DOHH2 (cell line): ENCODE measurements at regions not wholly inside any gene's neighbourhood (a gene's known extent, or its start where the extent isn't known, plus 50 kb on each side); places are given as distances from the start of the nearest gene placed in this dataset.

ENCODE experiments used
- H3F3A ChIP-seq: fragments of 200-600 bp; sonication (generic), shearing (Covaris generic); 2 replicates; pipeline ENCODE4 v1.6.0; 2016; ENCODE audit warnings: antibody characterized with exemption, mild to moderate bottlenecking; ENCODE audit not compliant: control insufficient read depth, insufficient read depth
- H3K27ac ChIP-seq: fragments of 200-600 bp; sonication (generic); 2 replicates; pipeline ENCODE4 v1.5.1; 2014; ENCODE audit warnings: low read depth, mild to moderate bottlenecking, low read length, moderate library complexity
- H3K27me3 ChIP-seq: fragments of 200-600 bp; sonication (generic); 2 replicates; pipeline ENCODE4 v1.6.1; 2014; ENCODE audit warnings: mild to moderate bottlenecking, low read length, mixed read lengths; ENCODE audit not compliant: control insufficient read depth
- H3K36me3 ChIP-seq: fragments of 200-600 bp; sonication (generic); 2 replicates; pipeline ENCODE4 v1.6.1; 2014; ENCODE audit warnings: mild to moderate bottlenecking, low read length, moderate library complexity, mixed read lengths; ENCODE audit not compliant: control insufficient read depth
- H3K4me1 ChIP-seq: fragments of 200-600 bp; sonication (generic); 2 replicates; pipeline ENCODE4 v1.6.1; 2014; ENCODE audit warnings: mild to moderate bottlenecking, low read length, mixed read lengths; ENCODE audit not compliant: control insufficient read depth
- H3K4me2 ChIP-seq: fragments of 200-600 bp; sonication (generic); 2 replicates; pipeline ENCODE4 v1.6.0; 2014; ENCODE audit warnings: mild to moderate bottlenecking, low read length, moderate library complexity
- H3K4me3 ChIP-seq: fragments of 200-600 bp; sonication (generic); 2 replicates; pipeline ENCODE4 v1.5.1; 2014; ENCODE audit warnings: mild to moderate bottlenecking, low read length, mixed read lengths
- H3K79me2 ChIP-seq: fragments of 200-600 bp; sonication (generic); 2 replicates; pipeline ENCODE4 v1.6.1; 2014; ENCODE audit warnings: mild to moderate bottlenecking, low read length, mixed read lengths; ENCODE audit not compliant: control insufficient read depth
- H3K9me2 ChIP-seq: fragments of 200-600 bp; sonication (generic); replicated peaks from 2 replicates; pipeline ENCODE4 v1.6.1; 2014; ENCODE audit warnings: mild to moderate bottlenecking, low read length, mixed read lengths; ENCODE audit not compliant: control insufficient read depth
- H3K9me3 ChIP-seq: fragments of 200-600 bp; sonication (generic); 2 replicates; pipeline ENCODE4 v1.6.1; 2014; ENCODE audit warnings: antibody characterized with exemption, low read length, mixed read lengths; ENCODE audit not compliant: control insufficient read depth, insufficient read depth
- H4K20me1 ChIP-seq: fragments of 200-600 bp; sonication (generic); 2 replicates; pipeline ENCODE4 v1.6.0; 2014; ENCODE audit warnings: low read depth, mild to moderate bottlenecking, antibody characterized with exemption, low read length, moderate library complexity; ENCODE audit not compliant: control insufficient read depth, insufficient read depth
- CTCF ChIP-seq: fragments of 200-600 bp; sonication (generic); IDR thresholded peaks from one replicate; pipeline ENCODE4 v1.5.1; 2014; ENCODE audit warnings: antibody characterized with exemption, mild to moderate bottlenecking, low read depth, low read length; ENCODE audit not compliant: poor library complexity, severe bottlenecking
- EZH2phosphoT487 ChIP-seq: fragments of 200-600 bp; sonication (generic); IDR thresholded peaks from 2 replicates; pipeline ENCODE4 v1.6.1; 2017; ENCODE audit warnings: borderline replicate concordance, mild to moderate bottlenecking, antibody characterized with exemption, low read length, moderate library complexity, mixed read lengths

GRCh38 chr9:693201-694091 is 148.1 kb upstream of the DMRT1 start:
- Histone ChIP-seq H3K4me3 (no peak overlapping the region), H4K20me1 (no peaks in the 10 kb centered on the region), H3K27ac (no peak overlapping the region), H3K36me3 (peaks cover 16% of the 10 kb centered on the region), H3K4me1 (peaks cover 6% of the 10 kb centered on the region; the same call in 1 of the 2 replicates), H3K4me2 (no peak overlapping the region), H3K79me2 (peaks cover 10% of the 10 kb centered on the region), H3K9me3 (no peaks in the 10 kb centered on the region), H3F3A (no peaks in the 10 kb centered on the region), H3K9me2 (no peaks in the 10 kb centered on the region), H3K27me3 (no peaks in the 10 kb centered on the region)
- TF ChIP-seq EZH2phosphoT487 (no peak), CTCF (no peak)

- H3K4me2 ChIP-seq = no peak overlapping the region
- H3K79me2 ChIP-seq = peaks cover 10% of the 10 kb centered on the region
- H3K9me3 ChIP-seq = no peaks in the 10 kb centered on the region
- no peaks in the 10 kb centered on the region for H4K20me1 ChIP-seq
- TF ChIP-seq CTCF = no peak
- no peak for TF ChIP-seq EZH2phosphoT487
- H3K27ac ChIP-seq = no peak overlapping the region
- H3K9me2 ChIP-seq = no peaks in the 10 kb centered on the region
- H3K4me3 ChIP-seq = no peak overlapping the region
- H3K36me3 ChIP-seq = peaks cover 12% of the 10 kb centered on the region
- H3K4me1 ChIP-seq = peaks cover 6% of the 10 kb centered on the region; the same call in 1 of the 2 replicates
- H3K27me3 ChIP-seq = no peaks in the 10 kb centered on the region
- H3F3A ChIP-seq = no peaks in the 10 kb centered on the region
Measured at GRCh38 chr9:694092-694402, 147.4 kb upstream of the DMRT1 start.

- Histone ChIP-seq H3K9me3 (no peaks in the 10 kb centered on the region), H3K27ac (no peak overlapping the region), H3K79me2 (peaks cover 10% of the 10 kb centered on the region), H4K20me1 (no peaks in the 10 kb centered on the region), H3K27me3 (no peaks in the 10 kb centered on the region), H3K4me2 (no peak overlapping the region), H3K36me3 (peaks cover 6% of the 10 kb centered on the region), H3K4me1 (peaks cover 6% of the 10 kb centered on the region; the same call in 1 of the 2 replicates), H3K9me2 (no peaks in the 10 kb centered on the region), H3F3A (no peaks in the 10 kb centered on the region), H3K4me3 (no peak overlapping the region)
- TF ChIP-seq CTCF = no peak
- no peak for TF ChIP-seq EZH2phosphoT487
Measured at GRCh38 chr9:694403-695154, 146.9 kb upstream of the DMRT1 start.
